H9 (cell line): ENCODE measurements at regions not wholly inside any gene's neighbourhood (a gene's known extent, or its start where the extent isn't known, plus 50 kb on each side); places are given as distances from the start of the nearest gene placed in this dataset.

Source experiments
- DNase-seq: peaks from one replicate; pipeline ENCODE4 v3.0.0-alpha.2; 2017
- H2AFZ ChIP-seq: one replicate; pipeline ENCODE4 v1.6.1; 2013; ENCODE audit warnings: mild to moderate bottlenecking, low read length, control low read depth, moderate library complexity
- H2AK5ac ChIP-seq: 2 replicates; pipeline ENCODE4 v1.6.1; 2013; ENCODE audit warnings: low read length, control low read depth, mixed read lengths; ENCODE audit not compliant: insufficient read length
- H2BK120ac ChIP-seq: one replicate; pipeline ENCODE4 v1.6.1; 2013; ENCODE audit warnings: low read depth, mild to moderate bottlenecking, low read length, control low read depth, inconsistent platforms; ENCODE audit not compliant: poor library complexity, severe bottlenecking
- H2BK12ac ChIP-seq: 2 replicates; pipeline ENCODE4 v1.6.1; 2013; ENCODE audit warnings: low read length, control low read depth, mixed read lengths, low read depth; ENCODE audit not compliant: insufficient read length
- H2BK15ac ChIP-seq: 2 replicates; pipeline ENCODE4 v1.6.1; 2013; ENCODE audit warnings: low read depth, low read length, control low read depth
- H2BK20ac ChIP-seq: one replicate; pipeline ENCODE4 v1.6.1; 2013; ENCODE audit warnings: low read depth, mild to moderate bottlenecking, low read length, control low read depth, inconsistent platforms; ENCODE audit not compliant: poor library complexity, severe bottlenecking
- H2BK5ac ChIP-seq: 2 replicates; pipeline ENCODE4 v1.6.1; 2013; ENCODE audit warnings: low read length, control low read depth, mixed read lengths; ENCODE audit not compliant: insufficient read length
- H3K14ac ChIP-seq: 2 replicates; pipeline ENCODE4 v1.6.1; 2013; ENCODE audit warnings: low read length, control low read depth; ENCODE audit not compliant: insufficient read depth
- H3K18ac ChIP-seq: 2 replicates; pipeline ENCODE4 v1.6.1; 2013; ENCODE audit warnings: low read depth, mild to moderate bottlenecking, mixed read lengths, low read length, control low read depth; ENCODE audit not compliant: insufficient read length
- H3K23ac ChIP-seq: 2 replicates; pipeline ENCODE4 v1.6.1; 2013; ENCODE audit warnings: low read length, control low read depth, mixed read lengths, low read depth; ENCODE audit not compliant: insufficient read length
- H3K23me2 ChIP-seq: 2 replicates; pipeline ENCODE4 v1.6.1; 2013; ENCODE audit warnings: low read depth, mild to moderate bottlenecking, mixed read lengths, low read length, control low read depth; ENCODE audit not compliant: insufficient read length, poor library complexity, severe bottlenecking
- H3K27ac ChIP-seq: 2 replicates; pipeline ENCODE4 v1.5.1; 2013; ENCODE audit warnings: low read length, control low read depth, mixed read lengths, low read depth; ENCODE audit not compliant: insufficient read length
- H3K27me3 ChIP-seq: 2 replicates; pipeline ENCODE4 v1.6.1; 2013; ENCODE audit warnings: low read length, control low read depth, inconsistent platforms; ENCODE audit not compliant: insufficient read depth
- H3K4ac ChIP-seq: 2 replicates; pipeline ENCODE4 v1.6.1; 2013; ENCODE audit warnings: low read depth, mild to moderate bottlenecking, control low read depth, inconsistent platforms, low read length, moderate library complexity
- H3K4me1 ChIP-seq: 2 replicates; pipeline ENCODE4 v1.6.1; 2013; ENCODE audit warnings: low read length, control low read depth, inconsistent platforms; ENCODE audit not compliant: insufficient read depth
- H3K4me2 ChIP-seq: 2 replicates; pipeline ENCODE4 v1.6.1; 2013; ENCODE audit warnings: low read length, control low read depth, mixed read lengths; ENCODE audit not compliant: insufficient read length, insufficient read depth
- H3K56ac ChIP-seq: 2 replicates; pipeline ENCODE4 v1.6.1; 2013; ENCODE audit warnings: low read depth, mild to moderate bottlenecking, mixed read lengths, low read length, control low read depth; ENCODE audit not compliant: insufficient read length
- H3K79me1 ChIP-seq: 2 replicates; pipeline ENCODE4 v1.6.1; 2013; ENCODE audit warnings: low read depth, mild to moderate bottlenecking, moderate library complexity, low read length, control low read depth, inconsistent platforms; ENCODE audit not compliant: insufficient read depth, poor library complexity, severe bottlenecking
- H3K79me2 ChIP-seq: 2 replicates; pipeline ENCODE4 v1.6.1; 2013; ENCODE audit warnings: low read length, control low read depth, inconsistent platforms; ENCODE audit not compliant: insufficient read depth
- H3K9ac ChIP-seq: 2 replicates; pipeline ENCODE4 v1.6.1; 2013; ENCODE audit warnings: low read length, control low read depth, mixed read lengths; ENCODE audit not compliant: insufficient read length; ENCODE audit errors: extremely low read depth
- H3K9me3 ChIP-seq: one replicate; pipeline ENCODE4 v1.6.1; 2013; ENCODE audit warnings: low read depth, low read length, inconsistent platforms; ENCODE audit not compliant: control insufficient read depth
- H3T11ph ChIP-seq: one replicate; pipeline ENCODE4 v1.6.1; 2013; ENCODE audit warnings: mild to moderate bottlenecking, low read length, control low read depth, inconsistent platforms
- H4K20me1 ChIP-seq: one replicate; pipeline ENCODE4 v1.6.1; 2013; ENCODE audit not compliant: control insufficient read depth, insufficient read length, insufficient read depth
- H4K5ac ChIP-seq: 2 replicates; pipeline ENCODE4 v1.6.1; 2013; ENCODE audit warnings: low read depth, mild to moderate bottlenecking, mixed read lengths, low read length, control low read depth; ENCODE audit not compliant: insufficient read length
- H4K8ac ChIP-seq: replicated peaks from 2 replicates; pipeline ENCODE4 v1.6.1; 2013; ENCODE audit warnings: low read length, control low read depth, mixed read lengths, low read depth; ENCODE audit not compliant: insufficient read length
- H4K91ac ChIP-seq: 2 replicates; pipeline ENCODE4 v1.6.1; 2013; ENCODE audit warnings: low read depth, mild to moderate bottlenecking, moderate library complexity, mixed read lengths, low read length, control low read depth; ENCODE audit not compliant: insufficient read length
- H3K27ac Mint-ChIP-seq, 3 experiments: 2 replicates in 2 of 3; 3 replicates in 1 of 3; pipeline ENCODE4 v1.8.0; 2020 to 2021; ENCODE audit warnings: mixed read lengths in 3 of 3, mild to moderate bottlenecking in 1 of 3, moderate library complexity in 1 of 3
- H3K27me3 Mint-ChIP-seq: 2 replicates; pipeline ENCODE4 v1.8.0; 2021; ENCODE audit warnings: low read depth, mild to moderate bottlenecking, moderate library complexity, mixed read lengths
- H3K36me3 Mint-ChIP-seq, 3 experiments: 2 replicates in 2 of 3; 3 replicates in 1 of 3; pipeline ENCODE4 v1.8.0; 2020 to 2021; ENCODE audit warnings: low read depth in 3 of 3, mixed read lengths in 3 of 3; ENCODE audit not compliant: insufficient read depth in 1 of 3
- H3K4me1 Mint-ChIP-seq, 2 experiments: 2 replicates each; pipeline ENCODE4 v1.8.0; 2020; ENCODE audit warnings: mixed read lengths in 2 of 2
- H3K4me3 Mint-ChIP-seq, 2 experiments: 2 replicates in 1 of 2; 3 replicates in 1 of 2; pipeline ENCODE4 v1.8.0; 2020 to 2021; ENCODE audit warnings: mild to moderate bottlenecking in 2 of 2, mixed read lengths in 2 of 2, moderate library complexity in 1 of 2
- H3K9me3 Mint-ChIP-seq, 2 experiments: 2 replicates in 1 of 2; 3 replicates in 1 of 2; pipeline ENCODE4 v1.8.0; 2020; ENCODE audit warnings: mild to moderate bottlenecking in 2 of 2, mixed read lengths in 2 of 2, moderate library complexity in 1 of 2
- WGBS: extraction: QIAGEN DNeasy Blood & Tissue Kit; methylation state at CpG from one replicate; pipeline ENCODE4 v1.1.7; 2013; ENCODE audit warnings: missing lambda C conversion rate, low lambda C conversion rate, mixed read lengths; ENCODE audit not compliant: insufficient read length; ENCODE audit errors: extremely low coverage; 5-methylcytosine and 5-hydroxymethylcytosine counted together
- TF ChIP-seq, protein P1 (sequence below): fragments of 200-600 bp; sonication (generic); conservative IDR thresholded peaks from 3 replicates; pipeline ENCODE4 v1.8.0; 2021; ENCODE audit warnings: antibody characterized with exemption, mild to moderate bottlenecking

DNA sequence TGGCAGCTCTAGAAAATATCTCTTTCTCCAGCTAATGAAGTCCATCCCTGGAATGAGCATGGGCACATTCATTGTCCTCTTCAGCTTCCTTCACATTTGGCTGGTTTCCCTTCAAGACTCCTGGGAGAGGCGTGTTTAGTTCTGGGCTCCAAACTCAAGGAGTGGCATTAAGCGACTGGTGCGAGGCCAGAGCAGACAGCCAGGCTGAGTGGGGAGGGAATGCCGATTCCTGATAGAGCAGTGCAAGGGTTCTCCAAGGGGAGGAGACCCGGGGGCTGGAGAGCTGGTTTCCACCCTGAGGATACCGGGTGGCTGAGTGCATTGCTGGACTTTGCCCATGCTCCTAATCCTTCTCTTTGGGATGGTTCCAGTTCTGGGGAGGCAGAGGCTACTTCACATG, 372.1 kb downstream of the RPS24 start:
- peaks cover 0 to 5% of the 10 kb centered on the region in 2 experiments; a peak in 1 of 5 replicates for H3K9me3 Mint-ChIP-seq
- no peak overlapping the region for H2BK15ac ChIP-seq
- no peaks in the 10 kb centered on the region for H3K9me3 ChIP-seq
- H3K36me3 Mint-ChIP-seq = peaks cover 0 to 18% (median 0%) of the 10 kb centered on the region in 3 experiments; a peak in 3 of 7 replicates
- H3K23ac ChIP-seq = no peak overlapping the region
- H3K79me1 ChIP-seq = no peaks in the 10 kb centered on the region
- no peak overlapping the region for H2AFZ ChIP-seq
- H4K20me1 ChIP-seq = peaks cover 2% of the 10 kb centered on the region
- H3K4ac ChIP-seq = no peak overlapping the region
- no peak overlapping the region for H4K5ac ChIP-seq
- no peak overlapping the region for H3K9ac ChIP-seq
- H3K4me3 Mint-ChIP-seq = no peak overlapping the region
- no peak overlapping the region for H3K14ac ChIP-seq
- H4K8ac ChIP-seq = no peak overlapping the region
- no CpG with 5 or more reads among the region's 6 CpGs for WGBS
- no peak overlapping the region for H2BK120ac ChIP-seq
- no peak overlapping the region for H3K4me2 ChIP-seq
- no peak overlapping the region for H2BK12ac ChIP-seq
- H4K91ac ChIP-seq = no peak overlapping the region
- no peak overlapping the region for H3T11ph ChIP-seq
- no peak overlapping the region for H2BK20ac ChIP-seq
- TF ChIP-seq, protein P1, sequence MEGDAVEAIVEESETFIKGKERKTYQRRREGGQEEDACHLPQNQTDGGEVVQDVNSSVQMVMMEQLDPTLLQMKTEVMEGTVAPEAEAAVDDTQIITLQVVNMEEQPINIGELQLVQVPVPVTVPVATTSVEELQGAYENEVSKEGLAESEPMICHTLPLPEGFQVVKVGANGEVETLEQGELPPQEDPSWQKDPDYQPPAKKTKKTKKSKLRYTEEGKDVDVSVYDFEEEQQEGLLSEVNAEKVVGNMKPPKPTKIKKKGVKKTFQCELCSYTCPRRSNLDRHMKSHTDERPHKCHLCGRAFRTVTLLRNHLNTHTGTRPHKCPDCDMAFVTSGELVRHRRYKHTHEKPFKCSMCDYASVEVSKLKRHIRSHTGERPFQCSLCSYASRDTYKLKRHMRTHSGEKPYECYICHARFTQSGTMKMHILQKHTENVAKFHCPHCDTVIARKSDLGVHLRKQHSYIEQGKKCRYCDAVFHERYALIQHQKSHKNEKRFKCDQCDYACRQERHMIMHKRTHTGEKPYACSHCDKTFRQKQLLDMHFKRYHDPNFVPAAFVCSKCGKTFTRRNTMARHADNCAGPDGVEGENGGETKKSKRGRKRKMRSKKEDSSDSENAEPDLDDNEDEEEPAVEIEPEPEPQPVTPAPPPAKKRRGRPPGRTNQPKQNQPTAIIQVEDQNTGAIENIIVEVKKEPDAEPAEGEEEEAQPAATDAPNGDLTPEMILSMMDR = no peak
- no peaks in the 10 kb centered on the region for H3K79me2 ChIP-seq
- peaks cover 27% of the 10 kb centered on the region for H3K27me3 Mint-ChIP-seq
- no peak for DNase-seq
- no peak overlapping the region for H2BK5ac ChIP-seq
- H3K56ac ChIP-seq = no peak overlapping the region
- H3K18ac ChIP-seq = no peak overlapping the region
- no peak overlapping the region for H2AK5ac ChIP-seq
- H3K27ac Mint-ChIP-seq = no peak overlapping the region
- peaks cover 9% of the 10 kb centered on the region; the same call in 1 of the 2 replicates for H3K4me1 ChIP-seq
- H3K27ac ChIP-seq = no peak overlapping the region
- no peaks in the 10 kb centered on the region for H3K27me3 ChIP-seq
- H3K23me2 ChIP-seq = no peaks in the 10 kb centered on the region
- H3K4me1 Mint-ChIP-seq = peaks cover 31 to 36% of the 10 kb centered on the region in 2 experiments
